NCI-H345 treated with DMSO at 0.1 percent for 48 hours (cell line): ENCODE measurements at regions not wholly inside any gene's neighbourhood (a gene's known extent, or its start where the extent isn't known, plus 50 kb on each side); places are given as distances from the start of the nearest gene placed in this dataset.

ENCODE experiments used
- DNase-seq: peaks from one replicate; lab custom pipeline; 2025; ENCODE audit not compliant: unreplicated experiment; lab: John Stamatoyannopoulos, UW

- no peak for DNase-seq
Observed at GRCh38 chr3:107970993-107971580, 119.7 kb downstream of the CD47 start.

GRCh38 chr3:107969994-107970819 is 120.6 kb downstream of the CD47 start:
- DNase-seq = no peak

- no peak for DNase-seq
Observed at GRCh38 chr3:107969525-107969924, 121.3 kb downstream of the CD47 start.

- DNase-seq = no peak
Observed at GRCh38 chr3:107966276-107966675, 124.6 kb downstream of the CD47 start.

GRCh38 chr3:107965136-107965655 is 125.6 kb downstream of the CD47 start:
- DNase-seq = no peak

- DNase-seq = no peak
Observed at GRCh38 chr3:107963581-107963980, 127.2 kb downstream of the CD47 start.

GRCh38 chr3:107962946-107963345 is 127.9 kb downstream of the CD47 start:
- DNase-seq = no peak

- no peak for DNase-seq
Observed at GRCh38 chr3:107962037-107962436, 128.8 kb downstream of the CD47 start.

GRCh38 chr3:107959550-107960154 is 131.2 kb downstream of the CD47 start:
- no peak for DNase-seq

GRCh38 chr3:107958146-107958545 is 132.7 kb downstream of the CD47 start:
- no peak for DNase-seq

- no peak for DNase-seq
Observed at GRCh38 chr3:107956991-107957900, 133.6 kb downstream of the CD47 start.

- no peak for DNase-seq
Observed at GRCh38 chr3:107954845-107955244, 136.0 kb downstream of the CD47 start.

GRCh38 chr3:107953722-107954121 is 137.1 kb downstream of the CD47 start:
- DNase-seq = no peak

GRCh38 chr3:107951126-107951525 is 139.7 kb downstream of the CD47 start:
- DNase-seq = no peak

GRCh38 chr3:107950417-107950816 is 140.4 kb downstream of the CD47 start:
- DNase-seq = no peak

- no peak for DNase-seq
Observed at GRCh38 chr3:107949394-107949970, 141.3 kb downstream of the CD47 start.

- no peak for DNase-seq
Observed at GRCh38 chr3:107947203-107947602, 143.6 kb downstream of the CD47 start.

GRCh38 chr3:107946700-107947099 is 144.1 kb downstream of the CD47 start:
- DNase-seq = no peak

GRCh38 chr3:107945417-107946094 is 145.3 kb downstream of the CD47 start:
- no peak for DNase-seq
